HG02938 (cell line): ENCODE measurements at regions not wholly inside any gene's neighbourhood (a gene's known extent, or its start where the extent isn't known, plus 50 kb on each side); places are given as distances from the start of the nearest gene placed in this dataset.
"Not testable (repeated sequence)": the region's sequence is repeated elsewhere in the genome, so short reads cannot be mapped to it uniquely, and the experiment has no call there.

Source experiments
- ATAC-seq: cut with Tn5 transposase; IDR thresholded peaks from one replicate; pipeline ENCODE4 v1.9.1; 2021; ENCODE audit warnings: mild to moderate bottlenecking, moderate library complexity; ENCODE audit not compliant: unreplicated experiment

GRCh38 chr14:58751788-58752187 is 114.0 kb downstream of the DACT1 start:
- ATAC-seq = no peak

GRCh38 chr14:58752289-58752688 is 114.5 kb downstream of the DACT1 start:
- no peak for ATAC-seq

DNA sequence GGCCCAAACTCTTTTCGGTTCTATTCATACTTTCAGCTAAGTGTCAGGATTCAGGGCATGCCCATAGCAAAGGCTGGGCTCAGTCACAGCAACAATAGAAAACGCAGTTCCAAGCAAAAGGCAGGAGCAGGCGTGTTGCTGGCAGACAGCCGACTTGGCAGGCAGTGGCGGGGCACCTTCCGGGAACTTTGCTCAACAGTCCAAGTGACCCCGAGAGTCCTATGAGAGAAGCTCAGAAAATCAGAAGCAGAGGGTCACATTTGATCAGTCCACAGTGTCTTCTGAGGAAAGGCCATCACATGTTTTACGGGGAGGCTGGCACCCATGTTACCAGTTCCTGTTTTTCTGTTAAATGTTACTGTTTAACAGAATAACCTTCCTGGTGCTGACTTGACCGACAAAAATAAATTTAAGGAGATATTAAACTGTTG is 115.0 kb downstream of the DACT1 start:
- no peak for ATAC-seq

DNA sequence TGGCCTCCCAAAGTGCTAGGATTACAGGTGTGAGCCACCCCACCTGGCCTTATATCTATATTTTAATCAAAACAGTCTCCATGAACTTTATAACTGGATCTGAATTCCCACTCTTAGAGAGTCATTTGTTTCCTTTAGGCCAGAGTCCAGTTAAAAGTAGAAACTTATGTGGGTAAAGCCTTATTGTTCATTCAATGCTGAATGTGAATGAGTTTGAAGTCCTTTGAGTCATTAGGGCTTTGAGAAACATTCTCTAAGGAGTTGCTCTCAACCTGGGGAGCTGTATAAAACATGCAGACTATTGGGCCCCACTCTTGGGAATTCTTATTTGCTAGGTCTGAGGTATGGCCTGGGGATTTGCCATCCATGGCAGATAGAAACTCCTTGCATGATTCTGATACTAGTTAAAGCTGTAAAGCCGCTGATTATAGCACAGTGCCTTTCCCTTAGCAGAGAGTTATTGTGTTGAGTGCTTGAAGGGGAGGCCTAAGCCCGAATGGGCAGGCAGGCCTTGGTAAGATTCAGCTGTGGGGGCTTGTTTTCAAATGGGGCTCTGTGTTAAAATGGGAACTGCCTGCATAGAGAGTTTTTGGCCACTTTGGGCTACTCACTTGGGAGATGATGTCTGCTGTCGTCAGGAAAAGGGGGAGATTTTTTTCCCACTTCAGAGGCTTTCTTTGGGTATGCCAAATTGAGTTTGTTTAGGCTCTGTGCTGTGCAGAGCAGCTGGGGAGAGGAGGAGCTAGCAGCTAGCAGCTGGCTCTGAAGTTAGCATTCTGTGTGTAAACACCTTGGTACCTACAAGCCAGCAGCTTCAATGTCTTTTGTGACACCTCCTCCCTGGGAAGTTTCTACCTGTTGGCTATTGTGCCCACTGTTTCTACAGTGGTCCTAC is 117.5 kb downstream of the DACT1 start:
- no peak for ATAC-seq

GRCh38 chr14:58760121-58760520 is 122.4 kb downstream of the DACT1 start:
- ATAC-seq = no peak

- ATAC-seq = no peak
These were observed 124.9 kb downstream of the DACT1 start for GRCh38 chr14:58762629-58763028.

GRCh38 chr14:58763210-58763609 is 125.4 kb downstream of the DACT1 start:
- ATAC-seq = no peak

- ATAC-seq = no peak
These were observed 127.7 kb downstream of the DACT1 start for GRCh38 chr14:58765418-58765831.

- ATAC-seq = no peak
These were observed 128.1 kb downstream of the DACT1 start for GRCh38 chr14:58765843-58766242.

GRCh38 chr14:58769011-58769643 is 131.4 kb downstream of the DACT1 start:
- no peak for ATAC-seq

DNA sequence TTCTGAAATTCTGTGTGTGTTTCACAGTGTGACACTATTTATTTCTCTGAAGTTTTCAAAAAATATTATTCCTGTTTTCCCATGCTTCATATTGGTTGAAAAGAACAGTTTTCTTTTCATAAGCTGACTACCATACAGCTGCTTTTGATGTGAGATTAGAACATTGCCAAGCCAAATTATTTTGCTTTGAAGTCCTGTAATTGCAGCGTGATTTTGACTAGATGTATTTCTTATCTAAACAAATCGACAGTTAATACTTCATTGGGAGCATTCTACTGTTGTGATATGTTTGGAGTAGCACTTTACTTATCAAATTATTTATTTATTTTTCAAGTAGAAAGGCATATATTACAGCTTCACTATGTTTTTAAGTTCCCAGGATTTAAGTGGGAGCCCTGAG is 132.0 kb downstream of the DACT1 start:
- ATAC-seq = no peak

DNA sequence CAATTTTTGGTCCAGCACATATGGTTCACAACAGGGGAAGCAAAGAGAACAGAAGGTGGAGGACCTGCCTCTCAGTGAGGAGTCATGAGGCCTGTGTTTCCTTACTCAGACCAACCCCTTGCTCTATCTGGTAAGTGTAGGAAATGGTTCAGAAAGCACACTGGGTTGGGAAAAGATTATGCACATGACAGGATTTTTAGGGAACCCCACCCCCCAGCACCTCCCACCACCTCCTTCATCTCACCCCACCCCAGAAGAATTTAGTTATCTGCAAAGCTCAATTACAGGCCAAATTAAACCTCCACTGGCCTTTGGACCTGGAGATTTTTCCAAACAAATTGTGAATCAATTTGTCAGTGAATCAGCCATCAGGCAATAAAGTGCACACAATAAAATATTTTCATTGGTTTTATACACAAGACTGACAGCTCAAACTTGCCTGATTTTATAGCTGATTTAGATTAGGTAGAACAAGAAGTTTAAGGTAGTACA is 132.8 kb downstream of the DACT1 start:
- no peak for ATAC-seq

DNA sequence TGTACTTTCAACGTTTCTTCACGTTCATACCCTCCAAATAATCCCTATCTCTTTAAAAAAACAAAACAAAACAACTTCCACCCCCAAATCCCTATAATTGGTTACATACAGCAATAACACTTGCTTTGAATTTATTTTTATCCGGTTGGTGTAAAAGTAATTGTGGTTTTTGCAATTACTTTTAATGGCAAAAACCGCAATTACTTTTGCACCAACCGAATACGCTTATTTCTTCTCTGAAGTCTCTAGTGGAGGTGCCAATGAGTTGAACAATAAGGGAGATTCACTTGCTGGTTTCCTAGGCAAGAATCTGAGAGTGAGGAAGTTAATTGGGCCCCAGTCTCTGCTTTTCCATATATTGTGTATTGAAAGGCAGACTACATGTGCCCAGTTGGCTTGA is 133.3 kb downstream of the DACT1 start:
- ATAC-seq = no peak

- ATAC-seq = no peak
These were observed 134.4 kb downstream of the DACT1 start for GRCh38 chr14:58772116-58772515.

DNA sequence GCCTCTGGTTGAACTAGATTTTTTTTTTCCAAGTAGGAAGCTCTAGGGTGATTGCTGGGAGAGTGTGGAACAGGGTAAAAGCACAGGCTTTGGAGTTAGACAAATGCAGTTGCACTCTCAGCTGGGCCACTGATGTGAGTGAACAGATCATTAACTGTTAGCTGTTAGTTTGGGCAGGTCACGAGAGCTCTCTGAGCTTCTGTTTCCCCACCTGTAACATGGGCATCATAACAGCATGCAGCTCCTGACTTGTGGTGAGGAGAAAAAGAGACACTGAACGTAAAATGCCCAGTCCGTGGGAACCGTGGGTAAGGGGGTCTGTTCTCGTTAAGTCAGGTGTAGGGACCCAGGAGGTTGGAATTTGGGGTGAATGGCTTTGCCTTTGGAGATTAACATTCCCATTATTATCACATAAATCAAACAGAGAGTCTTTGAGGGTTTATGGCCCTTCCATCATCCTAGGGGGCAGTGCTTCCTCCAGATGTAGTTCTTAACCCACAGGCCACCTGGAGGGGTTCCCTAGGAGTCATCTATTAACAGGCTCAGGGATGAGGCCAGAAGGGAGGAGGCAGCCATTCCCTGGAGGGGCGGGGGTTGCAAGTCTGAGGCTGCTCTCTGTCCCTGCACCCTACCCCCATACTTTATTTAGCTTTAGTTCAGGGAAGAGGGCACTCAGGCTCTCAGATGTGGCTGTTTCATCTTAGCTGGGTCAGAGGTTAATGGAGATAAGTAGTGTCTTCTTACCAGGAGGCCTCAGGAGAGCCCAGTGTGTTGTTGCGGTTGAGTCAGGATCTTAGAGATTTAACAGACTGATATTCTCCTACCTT is 135.2 kb downstream of the DACT1 start:
- ATAC-seq = no peak

DNA sequence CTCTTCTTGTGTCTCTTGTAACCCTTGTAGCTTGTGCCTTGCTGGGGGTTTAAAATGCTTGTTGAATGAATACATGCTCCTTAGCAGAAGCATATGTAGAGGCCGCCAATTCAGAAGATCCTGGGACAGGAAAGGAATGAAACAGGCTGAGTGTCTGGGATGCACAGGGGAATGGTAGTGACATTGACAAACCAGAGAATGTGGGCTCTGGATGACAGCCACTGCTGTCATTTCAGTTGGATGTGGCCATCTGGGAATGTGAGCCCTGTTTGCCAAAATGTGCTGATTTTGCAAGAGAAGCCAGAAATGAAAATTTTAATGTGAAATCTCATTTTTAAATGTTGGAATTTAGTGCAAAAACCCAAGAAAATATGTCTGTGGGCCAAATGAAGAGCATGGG is 136.8 kb downstream of the DACT1 start:
- no peak for ATAC-seq

GRCh38 chr14:58775130-58775529 is 137.4 kb downstream of the DACT1 start:
- not testable (repeated sequence) for ATAC-seq

GRCh38 chr14:58776516-58776915 is 138.8 kb downstream of the DACT1 start:
- no peak for ATAC-seq

GRCh38 chr14:58777541-58777979 is 139.8 kb downstream of the DACT1 start:
- ATAC-seq = no peak

- ATAC-seq = no peak
These were observed 140.4 kb downstream of the DACT1 start for GRCh38 chr14:58778202-58778601.

GRCh38 chr14:58779376-58779775 is 141.6 kb downstream of the DACT1 start:
- no peak for ATAC-seq
